OCI-LY1 (cell line): ENCODE measurements at regions not wholly inside any gene's neighbourhood (a gene's known extent, or its start where the extent isn't known, plus 50 kb on each side); places are given as distances from the start of the nearest gene placed in this dataset.

Source experiments
- H2AFZ ChIP-seq: fragments of 200-600 bp; sonication (generic), shearing (Covaris generic); 2 replicates; pipeline ENCODE4 v1.6.0; 2014; ENCODE audit warnings: antibody characterized with exemption, mild to moderate bottlenecking, low read length
- H3F3A ChIP-seq: fragments of 200-600 bp; sonication (generic), shearing (Covaris generic); 2 replicates; pipeline ENCODE4 v1.6.0; 2014; ENCODE audit warnings: mild to moderate bottlenecking, antibody characterized with exemption, low read length, moderate library complexity; ENCODE audit not compliant: insufficient read depth
- H3K27ac ChIP-seq: fragments of 200-600 bp; sonication (generic); 2 replicates; pipeline ENCODE4 v1.5.1; 2014; ENCODE audit warnings: low read length, mixed run types, mild to moderate bottlenecking, low read depth; ENCODE audit not compliant: poor library complexity, severe bottlenecking
- H3K27me3 ChIP-seq: fragments of 200-600 bp; sonication (generic); 2 replicates; pipeline ENCODE4 v1.6.0; 2014; ENCODE audit warnings: antibody characterized with exemption, mild to moderate bottlenecking, low read length, moderate library complexity; ENCODE audit not compliant: insufficient read depth
- H3K36me3 ChIP-seq: fragments of 200-600 bp; sonication (generic); 2 replicates; pipeline ENCODE4 v1.6.1; 2014; ENCODE audit warnings: mild to moderate bottlenecking, antibody characterized with exemption, low read length, moderate library complexity, mixed read lengths; ENCODE audit not compliant: insufficient read depth
- H3K4me1 ChIP-seq: fragments of 200-600 bp; sonication (generic); 2 replicates; pipeline ENCODE4 v1.5.1; 2014; ENCODE audit warnings: mild to moderate bottlenecking, low read length, moderate library complexity; ENCODE audit not compliant: insufficient read depth, severe bottlenecking
- H3K4me2 ChIP-seq: fragments of 200-600 bp; sonication (generic), shearing (Covaris generic); 2 replicates; pipeline ENCODE4 v1.6.1; 2014; ENCODE audit warnings: low read length
- H3K4me3 ChIP-seq: fragments of 200-600 bp; sonication (generic); 2 replicates; pipeline ENCODE4 v1.5.1; 2014; ENCODE audit warnings: low read length, low read depth, mild to moderate bottlenecking, mixed read lengths; ENCODE audit not compliant: poor library complexity, severe bottlenecking
- H3K79me2 ChIP-seq: fragments of 200-600 bp; shearing (Covaris generic); 2 replicates; pipeline ENCODE4 v1.6.1; 2016; ENCODE audit warnings: mixed run types, low read length, mixed read lengths; ENCODE audit not compliant: insufficient read depth
- H3K9ac ChIP-seq: fragments of 200-600 bp; sonication (generic), shearing (Covaris generic); 2 replicates; pipeline ENCODE4 v1.6.1; 2014; ENCODE audit warnings: mild to moderate bottlenecking, low read length, mixed read lengths
- H3K9me2 ChIP-seq: fragments of 200-600 bp; sonication (generic), shearing (Covaris generic); 2 replicates; pipeline ENCODE4 v1.6.1; 2014; ENCODE audit warnings: low read depth, mild to moderate bottlenecking, low read length, mixed read lengths
- H3K9me3 ChIP-seq: fragments of 200-600 bp; shearing (Covaris generic); 2 replicates; pipeline ENCODE4 v1.6.1; 2014; ENCODE audit warnings: low read length, mixed read lengths
- H4K20me1 ChIP-seq: fragments of 200-600 bp; sonication (generic), shearing (Covaris generic); 2 replicates; pipeline ENCODE4 v1.6.0; 2016; ENCODE audit warnings: mild to moderate bottlenecking, low read length; ENCODE audit not compliant: insufficient read depth
- CTCF ChIP-seq: fragments of 200-600 bp; sonication (generic), shearing (Covaris generic); IDR thresholded peaks from 2 replicates; pipeline ENCODE4 v1.5.1; 2017; ENCODE audit warnings: mild to moderate bottlenecking, antibody characterized with exemption, low read length, moderate library complexity, mixed read lengths
- EZH2 ChIP-seq: fragments of 200-600 bp; sonication (generic), shearing (Covaris generic); IDR thresholded peaks from 2 replicates; pipeline ENCODE4 v1.8.0; 2017; ENCODE audit warnings: borderline replicate concordance, mixed run types, mild to moderate bottlenecking, antibody characterized with exemption, low read length, moderate library complexity, mixed read lengths

GRCh38 chr4:188728359-188728758 is 589.1 kb downstream of the TRIML1 start:
- H3K9me2 ChIP-seq: no peaks in the 10 kb centered on the region

GRCh38 chr4:188732131-188732530 is 592.9 kb downstream of the TRIML1 start:
- Histone ChIP-seq H3K27me3 (no peaks in the 10 kb centered on the region), H2AFZ (no peak overlapping the region), H3K36me3 (no peaks in the 10 kb centered on the region), H4K20me1 (no peaks in the 10 kb centered on the region), H3K9me2 (no peaks in the 10 kb centered on the region), H3K4me1 (no peaks in the 10 kb centered on the region), H3K27ac (no peak overlapping the region), H3F3A (no peaks in the 10 kb centered on the region), H3K9me3 (no peaks in the 10 kb centered on the region), H3K79me2 (no peaks in the 10 kb centered on the region), H3K9ac (no peak overlapping the region), H3K4me2 (no peak overlapping the region), H3K4me3 (no peak overlapping the region)
- TF ChIP-seq CTCF (no peak), EZH2 (no peak)

More at GRCh38 chr4:188728359-188728758, 589.1 kb downstream of the TRIML1 start:
- no peaks in the 10 kb centered on the region for H3K79me2 ChIP-seq
- H3K27ac ChIP-seq: no peak overlapping the region
- H3K27me3 ChIP-seq: no peaks in the 10 kb centered on the region
- H2AFZ ChIP-seq: no peak overlapping the region
- no peaks in the 10 kb centered on the region for H3K36me3 ChIP-seq
- no peaks in the 10 kb centered on the region for H3K4me1 ChIP-seq
- H3K9me3 ChIP-seq: no peaks in the 10 kb centered on the region
- no peaks in the 10 kb centered on the region for H3F3A ChIP-seq
- H4K20me1 ChIP-seq: no peaks in the 10 kb centered on the region
- no peak overlapping the region for H3K4me2 ChIP-seq
- TF ChIP-seq EZH2 (no peak), CTCF (no peak)
- no peak overlapping the region for H3K4me3 ChIP-seq
- no peak overlapping the region for H3K9ac ChIP-seq

GRCh38 chr4:188735082-188735481 is 595.8 kb downstream of the TRIML1 start:
- Histone ChIP-seq H3K27me3 (no peaks in the 10 kb centered on the region), H3K27ac (no peak overlapping the region), H4K20me1 (no peaks in the 10 kb centered on the region), H2AFZ (no peak overlapping the region), H3K4me3 (no peak overlapping the region), H3K79me2 (no peaks in the 10 kb centered on the region), H3F3A (no peaks in the 10 kb centered on the region), H3K36me3 (no peaks in the 10 kb centered on the region), H3K4me1 (no peaks in the 10 kb centered on the region), H3K4me2 (no peak overlapping the region), H3K9ac (no peak overlapping the region), H3K9me2 (no peaks in the 10 kb centered on the region), H3K9me3 (no peaks in the 10 kb centered on the region)
- TF ChIP-seq CTCF: no peak
- TF ChIP-seq EZH2: no peak
